Activated CD8-positive, alpha-beta memory T cell treated with anti-CD3 and anti-CD28 coated beads for 48 hours (primary cell): ENCODE measurements at regions not wholly inside any gene's neighbourhood (a gene's known extent, or its start where the extent isn't known, plus 50 kb on each side); places are given as distances from the start of the nearest gene placed in this dataset.

ENCODE experiments used
- DNase-seq, 3 experiments: peaks; one replicate each; pipeline ENCODE4 v3.0.0-alpha.2; 2020; ENCODE audit warnings: low read depth in 2 of 3, low spot score in 2 of 3

DNA sequence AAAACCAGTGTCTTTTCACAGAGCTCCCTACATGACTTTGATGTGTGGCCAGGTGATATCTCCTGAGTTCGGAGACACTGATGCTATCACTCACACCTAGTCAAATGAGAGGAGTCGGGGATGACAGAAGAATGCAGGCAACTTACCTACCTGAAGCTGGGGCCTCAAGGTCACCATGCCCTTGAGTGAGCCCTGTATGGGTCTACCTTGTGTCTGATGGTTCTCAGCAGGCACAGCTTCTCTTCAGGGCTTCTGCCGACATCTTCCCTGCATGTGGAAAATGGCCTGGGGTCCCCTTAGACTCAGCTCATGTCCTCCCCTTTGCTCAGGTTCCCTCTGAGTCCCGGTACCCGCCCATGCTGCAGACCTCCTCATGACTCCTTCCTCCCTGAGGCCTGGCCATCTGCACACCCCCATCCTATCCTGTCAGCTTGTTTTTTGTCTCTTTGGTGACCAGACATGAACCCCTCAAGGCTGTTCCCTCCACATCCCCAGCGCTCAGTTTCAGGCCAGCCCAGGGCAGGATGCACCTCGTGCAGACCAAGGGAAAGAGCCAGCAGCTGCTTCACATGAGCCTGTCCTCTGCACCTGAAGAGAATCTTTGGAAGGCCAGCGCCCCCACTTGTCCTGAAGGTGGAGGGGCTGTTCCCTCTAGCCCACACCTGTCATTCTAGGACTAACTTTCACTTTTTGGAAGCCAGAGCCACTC lies 74.6 kb upstream of the GDF10 start:
- DNase-seq: no peak

- no peak for DNase-seq
Observed at GRCh38 chr10:47225928-47226645, 73.9 kb upstream of the GDF10 start.

DNA sequence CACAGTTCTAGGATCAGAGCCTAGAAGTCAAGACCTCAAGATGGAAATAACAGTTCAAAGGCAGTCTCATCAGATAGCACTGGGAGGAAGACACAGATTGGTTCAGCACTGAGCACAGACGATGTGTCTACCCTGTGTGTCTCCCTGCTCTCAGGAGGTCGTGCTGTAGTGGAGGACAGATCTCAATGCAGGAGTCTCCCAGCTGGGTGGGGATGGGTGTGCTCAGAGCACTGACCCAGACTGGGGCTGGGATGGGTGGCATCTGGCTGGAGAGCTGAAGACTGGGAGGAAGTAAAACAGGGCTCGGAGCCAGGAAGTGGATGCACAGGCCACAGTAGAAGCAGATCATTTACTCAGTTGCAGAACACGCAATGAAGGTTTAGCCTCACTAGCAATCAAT lies 69.5 kb upstream of the GDF10 start:
- DNase-seq: no peak

GRCh38 chr10:47230957-47231356 lies 69.0 kb upstream of the GDF10 start:
- DNase-seq: no peak

- no peak for DNase-seq
Observed at GRCh38 chr10:47231414-47231813, 68.6 kb upstream of the GDF10 start.

DNA sequence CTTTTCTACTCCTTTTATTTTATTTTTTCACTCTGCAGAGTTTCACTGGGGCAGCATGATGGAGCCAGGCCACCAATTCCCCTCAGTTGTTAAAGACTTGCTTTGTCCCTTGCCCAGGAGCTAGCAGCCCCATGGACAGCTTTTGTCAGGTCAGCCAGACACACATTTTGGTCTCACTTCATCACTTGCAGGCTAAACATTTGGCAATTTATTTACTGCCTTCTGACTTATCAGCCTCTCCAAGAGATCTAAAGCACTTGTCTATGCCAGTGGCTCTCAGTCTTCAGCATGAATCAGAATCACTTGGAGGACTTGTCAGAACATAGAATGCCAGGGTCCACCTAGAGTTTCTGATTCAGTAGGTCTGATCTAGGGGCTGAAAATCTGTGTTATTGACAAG lies 66.4 kb upstream of the GDF10 start:
- no peak for DNase-seq

DNA sequence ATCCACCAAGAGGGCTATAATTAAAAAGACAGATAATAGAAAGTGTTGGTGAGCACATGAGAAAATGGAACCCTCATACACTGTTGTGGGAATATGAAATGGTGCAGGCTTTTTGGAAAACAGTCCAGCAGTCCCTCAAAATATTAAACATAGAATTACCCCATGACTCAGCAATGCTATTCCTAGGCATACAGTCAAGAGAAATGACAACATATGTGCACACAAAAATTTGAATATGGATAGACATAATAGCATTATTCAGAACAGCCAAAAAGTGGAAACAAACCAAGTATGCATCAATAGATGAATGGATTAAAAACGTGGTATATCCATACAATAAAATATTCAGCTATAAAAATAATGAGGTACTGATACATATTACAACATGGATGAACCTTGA lies 64.5 kb upstream of the GDF10 start:
- DNase-seq: no peak

GRCh38 chr10:47237316-47238260 lies 62.4 kb upstream of the GDF10 start:
- DNase-seq: no peak

DNA sequence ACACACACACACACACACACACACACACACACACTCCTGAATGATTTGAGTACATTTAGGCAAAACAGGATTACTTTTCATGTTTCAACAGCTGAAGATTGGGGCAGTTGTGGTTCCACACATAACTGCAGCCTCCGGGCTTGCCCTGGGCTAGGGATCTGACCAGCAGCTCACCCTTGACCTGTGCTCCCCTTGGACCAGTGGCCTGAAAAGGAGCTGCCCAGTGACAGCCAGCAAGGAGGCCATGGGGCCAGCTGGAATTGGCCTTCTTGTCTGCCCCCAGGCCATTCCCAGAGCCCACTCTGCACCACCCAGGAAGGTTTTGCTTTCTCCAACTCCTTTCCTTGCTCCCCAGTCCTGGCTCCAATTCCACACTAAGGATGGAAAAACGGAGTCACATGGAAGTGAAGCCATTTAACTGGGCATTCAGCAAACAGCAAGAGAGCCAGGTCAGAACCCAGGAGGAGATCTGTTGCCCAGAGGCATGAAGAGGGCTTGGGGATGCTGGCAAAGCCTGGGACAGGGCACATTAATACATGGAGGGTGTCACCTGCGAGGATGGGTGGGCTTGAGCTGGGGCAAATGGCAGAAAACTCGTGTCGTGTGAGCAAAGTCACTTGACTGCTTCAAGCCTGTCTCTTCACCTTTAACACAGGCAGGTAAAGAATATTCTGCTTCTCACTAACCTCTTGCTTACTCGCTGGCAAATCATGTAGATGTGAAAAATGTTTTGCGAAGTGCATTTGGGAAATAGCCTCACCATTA lies 61.5 kb upstream of the GDF10 start:
- DNase-seq: no peak

DNA sequence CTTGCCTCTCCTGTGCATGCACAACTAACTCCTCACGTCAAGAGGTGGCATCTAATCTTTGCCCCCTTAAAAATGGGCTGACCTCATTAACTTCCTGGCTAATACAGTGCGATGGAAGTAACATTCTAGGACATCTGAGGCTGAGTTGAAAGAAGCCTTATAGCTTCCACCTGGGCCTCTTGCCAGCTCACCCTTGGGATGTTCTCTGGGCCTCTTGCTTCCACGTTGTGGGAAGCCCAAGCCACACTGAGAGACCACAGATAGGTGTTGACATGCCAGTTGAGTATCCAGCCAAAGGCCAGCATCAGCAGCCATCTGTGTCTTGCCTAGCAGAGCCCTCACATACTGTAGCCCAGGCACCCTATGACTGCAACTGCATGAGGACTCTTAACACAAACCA lies 60.8 kb upstream of the GDF10 start:
- no peak for DNase-seq

DNA sequence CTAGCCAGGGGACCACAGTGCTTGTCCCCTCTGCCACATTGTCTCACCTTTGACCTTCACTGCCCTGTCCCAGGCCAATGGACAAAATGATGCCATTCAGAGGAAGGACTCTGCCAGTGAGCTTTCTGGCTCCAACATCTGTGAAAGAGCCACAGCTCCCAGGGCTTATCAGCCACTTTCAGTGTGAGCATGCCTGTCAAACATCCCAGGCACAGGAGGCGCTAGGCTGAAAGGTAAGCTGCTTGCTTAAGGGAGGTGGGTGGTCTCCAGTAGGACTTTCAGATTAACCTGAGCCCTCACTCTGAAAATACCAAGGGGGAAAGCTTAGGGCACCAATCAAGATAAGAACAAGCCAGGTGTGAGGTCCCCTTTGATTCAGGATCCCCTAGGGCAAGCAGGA lies 59.8 kb upstream of the GDF10 start:
- no peak for DNase-seq

GRCh38 chr10:47241256-47241655 lies 58.7 kb upstream of the GDF10 start:
- DNase-seq: no peak

GRCh38 chr10:47241946-47242867 lies 57.8 kb upstream of the GDF10 start:
- DNase-seq: no peak

DNA sequence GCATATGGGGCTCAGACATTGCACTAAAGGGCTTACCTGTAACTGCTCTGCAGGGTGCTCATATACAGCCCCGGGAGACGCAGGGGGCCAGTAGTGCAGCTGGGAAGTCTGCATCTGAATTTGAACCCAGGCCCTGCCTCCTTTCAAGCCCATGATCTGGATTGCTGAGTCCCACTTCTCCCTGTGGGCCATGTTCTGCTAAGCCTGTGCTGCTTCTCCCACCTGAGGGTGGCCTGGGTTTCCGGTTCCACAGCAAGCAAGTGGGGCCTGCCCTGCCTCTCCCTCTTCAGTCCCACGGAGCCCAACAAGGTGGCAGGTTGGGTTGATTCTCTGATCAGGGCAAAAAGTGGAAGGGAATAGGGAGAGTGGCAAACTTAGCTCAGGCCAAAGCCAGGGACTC lies 56.6 kb upstream of the GDF10 start:
- DNase-seq: no peak

DNA sequence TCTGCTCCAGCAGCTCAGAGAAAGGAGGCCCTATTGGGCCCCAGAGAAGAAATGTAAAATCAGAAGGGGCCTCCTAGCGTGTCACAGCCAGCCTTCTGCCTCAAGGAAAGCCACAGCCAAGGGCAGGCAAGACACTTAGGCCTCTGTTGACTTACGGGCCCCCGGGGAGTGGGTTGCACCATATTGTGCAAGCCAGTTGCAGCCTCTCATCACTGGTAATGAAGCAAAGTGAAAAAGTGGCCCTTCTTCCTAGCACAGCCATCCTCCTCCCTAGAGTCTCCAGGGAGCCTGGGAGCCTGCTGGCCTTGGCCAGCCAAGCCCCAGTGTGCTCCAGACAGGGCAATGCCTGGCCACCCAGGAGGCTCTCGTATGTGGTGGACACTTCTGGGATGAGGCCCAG lies 56.2 kb upstream of the GDF10 start:
- DNase-seq: no peak

DNA sequence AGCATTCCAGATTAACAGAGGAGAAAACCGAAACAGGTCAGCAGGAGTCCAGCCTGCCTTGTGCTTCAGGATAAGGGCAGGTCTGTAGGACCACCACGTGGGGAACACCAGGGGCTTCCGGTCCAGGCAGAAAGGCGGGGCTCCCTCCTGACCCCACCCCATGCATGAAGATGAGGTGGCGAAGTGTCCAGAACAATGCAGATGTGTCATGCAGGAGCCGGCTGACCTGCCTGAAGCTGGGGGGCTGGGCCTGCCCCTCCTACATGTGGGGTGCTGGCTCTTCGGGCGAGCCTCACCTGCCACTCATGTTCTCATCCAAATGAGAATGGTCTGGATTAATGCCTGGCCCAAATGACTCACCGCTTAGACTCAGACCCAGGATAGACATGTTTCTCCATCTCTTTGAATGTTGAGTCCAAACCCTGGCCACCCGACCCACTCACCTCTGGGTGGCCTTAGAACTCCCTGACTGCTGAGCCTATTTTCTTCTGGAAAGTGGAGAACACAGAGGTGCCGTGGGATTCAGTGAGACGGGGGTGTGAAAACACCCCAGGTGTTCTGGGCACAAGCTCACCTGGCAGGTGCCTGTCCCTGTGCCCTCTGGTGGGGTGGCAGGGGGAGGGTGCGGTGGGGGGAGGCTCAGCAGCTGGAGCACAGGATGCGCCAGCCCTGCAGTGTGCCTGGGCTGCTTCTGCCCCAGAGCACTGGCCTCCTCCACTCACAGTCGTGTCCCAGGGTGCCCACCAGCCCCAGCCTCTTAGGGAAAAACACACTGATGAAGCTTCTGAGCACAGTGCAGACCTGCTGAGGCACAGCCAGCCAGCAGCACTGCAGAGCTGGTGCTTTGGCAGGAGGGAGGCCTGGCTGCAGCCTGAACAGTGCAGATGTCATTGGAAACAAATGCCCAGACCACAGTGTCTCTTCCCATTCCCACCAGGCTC lies 55.2 kb upstream of the GDF10 start:
- no peak for DNase-seq

DNA sequence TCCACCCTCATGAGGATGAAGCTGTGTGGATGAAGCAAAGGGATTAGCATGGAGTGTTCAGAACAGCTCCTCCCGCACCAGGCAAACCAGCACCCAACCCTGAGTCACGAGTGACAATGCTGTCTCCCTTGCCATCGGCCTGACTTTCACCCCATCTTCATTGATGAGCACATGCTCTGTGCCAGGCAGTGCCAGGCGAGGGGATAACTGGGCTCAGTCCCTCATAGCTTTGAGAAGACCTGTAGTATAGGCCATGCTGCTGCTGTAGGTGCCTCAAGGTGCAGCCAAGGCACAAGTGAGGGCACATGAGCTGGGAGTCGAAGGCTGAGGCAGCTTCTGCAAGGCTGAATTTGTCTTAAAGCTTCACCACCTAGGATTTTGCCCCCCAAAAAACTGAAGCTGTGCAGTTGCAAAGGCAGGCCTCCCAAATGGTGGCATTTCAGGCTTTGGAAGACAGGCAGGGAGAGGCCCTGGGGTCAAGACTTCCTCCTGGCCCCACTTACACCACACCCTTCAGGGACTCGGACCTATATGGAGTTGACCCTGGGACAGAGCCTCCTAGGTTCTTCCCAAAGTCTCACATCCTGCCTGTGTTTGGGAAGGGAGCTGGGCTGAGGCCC lies 54.2 kb upstream of the GDF10 start:
- no peak for DNase-seq

- no peak for DNase-seq
Observed at GRCh38 chr10:47246406-47247147, 53.4 kb upstream of the GDF10 start.
